IPS-18a (cell line): ENCODE measurements at regions not wholly inside any gene's neighbourhood (a gene's known extent, or its start where the extent isn't known, plus 50 kb on each side); places are given as distances from the start of the nearest gene placed in this dataset.

ENCODE experiments used
- H3K27ac ChIP-seq: one replicate; pipeline ENCODE4 v1.5.1; 2013; ENCODE audit warnings: low read length
- H3K27me3 ChIP-seq: one replicate; pipeline ENCODE4 v1.6.1; 2013; ENCODE audit warnings: mild to moderate bottlenecking, low read length; ENCODE audit not compliant: control insufficient read depth, insufficient read depth
- H3K36me3 ChIP-seq: one replicate; pipeline ENCODE4 v1.6.1; 2013; ENCODE audit warnings: low read depth, low read length; ENCODE audit not compliant: control insufficient read depth
- H3K4me1 ChIP-seq: one replicate; pipeline ENCODE4 v1.6.1; 2013; ENCODE audit warnings: low read depth, low read length; ENCODE audit not compliant: control insufficient read depth
- H3K4me3 ChIP-seq: one replicate; pipeline ENCODE4 v1.5.1; 2013; ENCODE audit warnings: low read length
- H3K9ac ChIP-seq: one replicate; pipeline ENCODE4 v1.6.1; 2013; ENCODE audit warnings: mild to moderate bottlenecking, low read length, moderate library complexity
- H3K9me3 ChIP-seq: one replicate; pipeline ENCODE4 v1.6.1; 2013; ENCODE audit warnings: low read depth, low read length; ENCODE audit not compliant: control insufficient read depth

- Histone ChIP-seq H3K27me3 (no peaks in the 10 kb centered on the region), H3K4me1 (peaks cover 4% of the 10 kb centered on the region), H3K9me3 (no peaks in the 10 kb centered on the region), H3K36me3 (no peaks in the 10 kb centered on the region), H3K27ac (no peak overlapping the region), H3K9ac (no peak overlapping the region), H3K4me3 (no peak overlapping the region)
These were observed 208.8 kb upstream of the NCKAP5 start for GRCh38 chr2:133776936-133777573.

GRCh38 chr2:133777574-133777960, 209.3 kb upstream of the NCKAP5 start:
- no peak overlapping the region for H3K4me3 ChIP-seq
- H3K9me3 ChIP-seq = no peaks in the 10 kb centered on the region
- H3K36me3 ChIP-seq = no peaks in the 10 kb centered on the region
- no peak overlapping the region for H3K9ac ChIP-seq
- H3K27me3 ChIP-seq = no peaks in the 10 kb centered on the region
- H3K27ac ChIP-seq = no peak overlapping the region
- peaks cover 4% of the 10 kb centered on the region for H3K4me1 ChIP-seq

GRCh38 chr2:133780099-133780996, 212.1 kb upstream of the NCKAP5 start:
- Histone ChIP-seq H3K9ac (no peak overlapping the region), H3K9me3 (no peaks in the 10 kb centered on the region), H3K27ac (no peak overlapping the region), H3K36me3 (no peaks in the 10 kb centered on the region), H3K27me3 (no peaks in the 10 kb centered on the region), H3K4me1 (peaks cover 4% of the 10 kb centered on the region), H3K4me3 (no peak overlapping the region)

GRCh38 chr2:133780997-133781513, 212.8 kb upstream of the NCKAP5 start:
- no peak overlapping the region for H3K4me3 ChIP-seq
- no peaks in the 10 kb centered on the region for H3K27me3 ChIP-seq
- no peak overlapping the region for H3K27ac ChIP-seq
- peaks cover 4% of the 10 kb centered on the region for H3K4me1 ChIP-seq
- H3K36me3 ChIP-seq = no peaks in the 10 kb centered on the region
- H3K9me3 ChIP-seq = no peaks in the 10 kb centered on the region
- H3K9ac ChIP-seq = no peak overlapping the region

- H3K27me3 ChIP-seq = no peaks in the 10 kb centered on the region
- H3K9ac ChIP-seq = no peak overlapping the region
- H3K4me3 ChIP-seq = no peak overlapping the region
- H3K27ac ChIP-seq = no peak overlapping the region
- H3K36me3 ChIP-seq = no peaks in the 10 kb centered on the region
- H3K9me3 ChIP-seq = no peaks in the 10 kb centered on the region
- H3K4me1 ChIP-seq = no peaks in the 10 kb centered on the region
These were observed 218.9 kb upstream of the NCKAP5 start for GRCh38 chr2:133787207-133787606.

- Histone ChIP-seq H3K4me1 (no peaks in the 10 kb centered on the region), H3K4me3 (no peak overlapping the region), H3K9me3 (no peaks in the 10 kb centered on the region), H3K9ac (no peak overlapping the region), H3K27ac (no peak overlapping the region), H3K27me3 (no peaks in the 10 kb centered on the region), H3K36me3 (no peaks in the 10 kb centered on the region)
These were observed 219.4 kb upstream of the NCKAP5 start for GRCh38 chr2:133787651-133788050.

GRCh38 chr2:133788386-133788785, 220.1 kb upstream of the NCKAP5 start:
- H3K36me3 ChIP-seq = no peaks in the 10 kb centered on the region
- H3K27ac ChIP-seq = no peak overlapping the region
- H3K9ac ChIP-seq = no peak overlapping the region
- H3K4me1 ChIP-seq = no peaks in the 10 kb centered on the region
- no peaks in the 10 kb centered on the region for H3K9me3 ChIP-seq
- H3K27me3 ChIP-seq = no peaks in the 10 kb centered on the region
- no peak overlapping the region for H3K4me3 ChIP-seq

- Histone ChIP-seq H3K4me1 (no peaks in the 10 kb centered on the region), H3K9ac (no peak overlapping the region), H3K36me3 (no peaks in the 10 kb centered on the region), H3K9me3 (no peaks in the 10 kb centered on the region), H3K27me3 (no peaks in the 10 kb centered on the region), H3K4me3 (no peak overlapping the region), H3K27ac (no peak overlapping the region)
These were observed 221.5 kb upstream of the NCKAP5 start for GRCh38 chr2:133789743-133790142.

- no peaks in the 10 kb centered on the region for H3K4me1 ChIP-seq
- no peaks in the 10 kb centered on the region for H3K9me3 ChIP-seq
- H3K36me3 ChIP-seq = no peaks in the 10 kb centered on the region
- no peak overlapping the region for H3K9ac ChIP-seq
- H3K4me3 ChIP-seq = no peak overlapping the region
- H3K27ac ChIP-seq = no peak overlapping the region
- H3K27me3 ChIP-seq = no peaks in the 10 kb centered on the region
These were observed 222.4 kb upstream of the NCKAP5 start for GRCh38 chr2:133790711-133791110.

- Histone ChIP-seq H3K27me3 (no peaks in the 10 kb centered on the region), H3K9me3 (no peaks in the 10 kb centered on the region), H3K4me1 (no peaks in the 10 kb centered on the region), H3K4me3 (no peak overlapping the region), H3K9ac (no peak overlapping the region), H3K27ac (no peak overlapping the region), H3K36me3 (no peaks in the 10 kb centered on the region)
These were observed 222.9 kb upstream of the NCKAP5 start for GRCh38 chr2:133791191-133791590.

GRCh38 chr2:133792223-133792622, 224.0 kb upstream of the NCKAP5 start:
- H3K9me3 ChIP-seq = peaks cover 3% of the 10 kb centered on the region
- no peak overlapping the region for H3K9ac ChIP-seq
- H3K27me3 ChIP-seq = no peaks in the 10 kb centered on the region
- H3K36me3 ChIP-seq = no peaks in the 10 kb centered on the region
- H3K4me3 ChIP-seq = no peak overlapping the region
- H3K27ac ChIP-seq = no peak overlapping the region
- H3K4me1 ChIP-seq = no peaks in the 10 kb centered on the region
